Stimulated activated CD8-positive, alpha-beta memory T cell treated with anti-CD3 and anti-CD28 coated beads, Interleukin-4, amount 100 ng/mL, for 24 hours (primary cell): ENCODE measurements at regions not wholly inside any gene's neighbourhood (a gene's known extent, or its start where the extent isn't known, plus 50 kb on each side); places are given as distances from the start of the nearest gene placed in this dataset.

Experiments used
- DNase-seq: peaks from one replicate; pipeline ENCODE4 v3.0.0-alpha.2; 2020; ENCODE audit warnings: low read depth

DNA sequence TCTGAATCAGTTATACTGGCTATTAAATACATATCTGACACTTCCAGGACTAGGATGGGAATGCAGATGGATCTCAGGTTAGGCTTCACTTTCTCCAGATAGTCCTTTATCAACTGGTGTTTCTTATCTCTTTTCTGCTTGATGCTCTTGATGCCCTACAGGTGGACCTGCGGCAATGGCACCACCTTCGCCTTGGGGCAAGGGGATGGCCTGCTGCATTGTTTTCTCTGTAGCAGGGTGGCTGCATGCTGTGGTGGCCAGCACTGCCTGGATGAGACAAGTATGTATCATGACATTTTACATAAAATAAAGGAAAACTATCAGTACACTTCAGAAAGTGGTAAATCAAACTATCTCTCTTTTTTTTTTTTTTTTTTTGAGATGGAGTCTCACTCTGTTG lies 217.7 kb upstream of the ZP4 start:
- no peak for DNase-seq

DNA sequence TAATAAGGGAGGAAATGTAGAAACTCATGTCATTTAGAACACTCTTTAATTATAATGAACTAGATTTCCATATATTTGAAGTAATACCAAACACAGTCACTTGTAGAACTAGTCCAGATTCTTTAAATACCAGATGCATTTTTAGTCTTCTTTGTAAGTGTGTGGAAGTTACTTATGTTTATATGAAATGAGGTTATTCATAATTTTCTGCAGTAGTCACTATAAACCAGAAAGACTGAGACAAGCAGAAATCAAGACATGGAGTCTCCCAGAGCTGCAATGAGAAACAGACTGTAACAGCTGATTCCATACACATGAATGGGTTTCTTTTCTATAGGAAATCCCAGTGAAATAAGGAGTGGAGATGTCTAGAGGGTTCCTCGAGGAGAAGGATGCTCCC lies 216.6 kb upstream of the ZP4 start:
- DNase-seq = no peak

DNA sequence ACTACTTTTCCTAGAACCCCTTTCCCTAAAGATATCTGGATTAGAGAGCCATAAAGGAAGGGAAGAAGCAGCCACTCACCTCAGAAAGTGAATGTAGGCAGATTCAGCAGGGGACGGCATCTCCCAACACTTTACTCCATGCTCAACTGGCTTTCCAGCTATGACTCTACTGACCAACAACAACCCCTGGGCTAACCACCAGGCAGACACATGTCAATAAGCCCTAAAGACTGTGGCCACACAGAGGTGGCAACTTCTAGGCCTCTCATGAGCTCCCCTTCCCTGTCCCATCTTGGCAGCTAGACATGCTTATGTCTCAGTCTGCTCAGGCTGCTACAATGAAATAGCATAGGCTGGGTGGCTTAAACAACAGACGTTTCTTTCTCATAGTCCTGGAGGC lies 214.0 kb upstream of the ZP4 start:
- no peak for DNase-seq

DNA sequence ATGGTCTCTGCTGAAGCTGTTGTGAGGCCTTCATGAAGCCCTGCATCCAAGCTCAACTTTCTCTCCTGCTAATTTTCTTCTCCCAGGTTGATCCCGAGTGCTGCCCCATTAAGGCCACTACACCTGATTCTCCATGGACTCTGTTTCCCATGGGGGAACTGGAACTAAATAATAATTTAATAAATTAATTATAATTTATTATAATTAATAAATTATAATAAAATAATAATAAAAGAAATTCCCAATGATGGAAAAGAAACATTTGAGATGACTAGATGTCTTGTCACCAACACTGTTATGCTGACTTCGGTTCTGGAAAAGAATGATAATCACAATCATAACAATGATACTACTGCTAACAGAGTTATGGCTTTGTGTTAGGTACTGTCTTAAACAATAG lies 211.2 kb upstream of the ZP4 start:
- no peak for DNase-seq

DNA sequence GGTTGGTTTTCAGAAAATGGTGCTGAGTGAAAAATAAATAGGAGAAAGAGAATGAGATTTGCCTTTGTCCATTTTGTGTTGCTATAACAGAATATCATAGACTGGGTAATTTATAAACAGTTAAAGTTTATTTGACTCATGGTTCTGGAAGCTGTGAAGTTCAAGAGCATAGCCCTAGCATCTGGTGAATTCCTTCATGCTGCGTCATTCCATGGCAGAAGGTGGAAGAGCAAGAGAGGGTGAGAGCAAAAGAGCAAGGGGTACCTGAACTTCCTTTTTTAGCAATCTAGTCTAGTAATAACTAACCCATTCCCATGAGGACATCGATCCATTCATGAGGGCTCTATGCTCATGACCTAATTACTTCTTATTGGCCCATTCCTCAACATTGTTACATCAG lies 209.1 kb upstream of the ZP4 start:
- DNase-seq = no peak

DNA sequence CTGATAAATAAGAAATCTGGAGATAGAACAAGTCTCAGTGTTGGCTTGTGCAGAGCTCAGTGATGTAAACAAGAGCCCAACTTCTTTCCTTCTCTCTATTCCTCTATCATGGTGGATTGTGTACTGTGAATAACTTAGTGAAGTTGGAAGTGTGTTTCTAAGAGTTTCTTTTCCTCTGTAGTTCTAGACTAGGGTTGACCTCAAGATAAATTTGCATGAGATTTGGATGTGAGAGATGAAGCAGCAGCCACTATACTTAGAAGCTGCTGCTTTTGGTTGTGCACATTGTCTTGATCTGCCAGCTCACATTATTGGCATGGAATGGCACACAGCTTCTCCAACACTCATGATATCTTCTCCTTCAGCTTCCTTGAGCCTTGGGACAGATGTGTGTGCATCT lies 198.9 kb upstream of the ZP4 start:
- DNase-seq = no peak

DNA sequence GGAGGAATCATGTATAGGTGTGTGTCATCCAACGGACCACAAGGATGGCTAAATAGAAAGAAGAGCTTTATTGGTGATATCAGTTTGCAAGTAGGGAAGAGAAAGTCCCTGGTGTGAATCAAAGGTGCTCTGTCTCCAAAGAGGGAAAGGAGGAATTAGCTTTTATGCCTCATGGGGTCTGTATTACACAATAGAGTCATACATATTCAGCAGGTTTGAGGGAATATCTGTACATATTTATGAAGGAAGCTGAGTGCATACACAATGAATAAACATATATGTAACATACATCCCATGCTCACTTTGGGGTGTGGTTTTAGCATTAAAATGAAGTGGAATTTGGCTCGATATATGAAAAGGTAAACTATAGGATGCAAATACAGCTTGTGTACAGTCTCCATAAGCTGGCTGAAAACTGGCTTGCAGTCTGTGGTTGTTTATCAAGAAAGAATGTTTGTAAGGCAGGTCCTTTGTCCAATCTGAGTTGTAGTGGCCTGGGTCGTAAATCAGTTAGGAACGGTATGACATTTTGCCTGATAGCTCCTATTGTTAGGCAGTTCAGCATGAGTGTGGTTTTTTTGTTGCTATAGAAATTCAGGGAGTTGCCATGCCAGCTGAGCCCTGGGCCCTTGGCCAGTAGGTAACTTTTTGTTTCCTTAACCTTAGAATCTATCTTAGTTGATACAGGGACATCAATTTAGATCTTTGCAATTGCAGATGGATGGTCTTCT lies 198.0 kb upstream of the ZP4 start:
- no peak for DNase-seq

DNA sequence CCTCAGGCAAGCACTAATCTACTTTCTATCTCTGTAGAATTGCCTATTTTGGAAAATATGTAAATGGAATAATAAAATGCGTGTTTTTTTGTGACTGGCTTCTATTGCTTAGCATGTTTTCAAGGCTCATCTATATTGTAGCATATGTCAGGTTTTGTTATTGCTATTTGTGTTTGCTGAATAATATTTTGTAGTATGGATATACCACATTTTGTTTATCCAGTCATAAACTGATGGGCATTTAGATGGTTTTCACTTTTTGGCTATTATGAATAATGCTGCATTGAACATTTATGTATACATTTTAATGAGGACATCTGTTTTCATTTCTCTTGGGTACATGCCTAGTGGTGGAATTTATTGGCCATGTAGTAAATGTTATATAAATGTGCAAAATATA lies 183.3 kb upstream of the ZP4 start:
- no peak for DNase-seq

DNA sequence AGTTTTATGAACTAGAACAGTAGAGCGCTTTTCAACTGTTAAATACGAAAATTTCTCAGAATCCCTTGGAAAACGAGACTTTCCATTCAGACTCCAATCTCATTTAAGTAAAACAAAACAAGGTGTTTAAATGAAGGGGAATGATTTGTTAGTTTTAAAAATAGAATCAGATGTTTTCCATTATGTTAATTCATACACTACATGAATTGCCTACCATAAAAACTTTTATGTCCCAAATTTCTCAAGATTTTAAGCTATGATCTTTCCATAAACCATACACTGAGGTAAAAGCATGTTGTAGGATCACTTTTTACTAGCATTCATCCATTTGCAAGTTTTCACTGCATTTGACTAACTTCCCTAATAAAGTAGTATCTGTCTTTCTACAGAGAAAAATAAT lies 180.3 kb upstream of the ZP4 start:
- DNase-seq = no peak

DNA sequence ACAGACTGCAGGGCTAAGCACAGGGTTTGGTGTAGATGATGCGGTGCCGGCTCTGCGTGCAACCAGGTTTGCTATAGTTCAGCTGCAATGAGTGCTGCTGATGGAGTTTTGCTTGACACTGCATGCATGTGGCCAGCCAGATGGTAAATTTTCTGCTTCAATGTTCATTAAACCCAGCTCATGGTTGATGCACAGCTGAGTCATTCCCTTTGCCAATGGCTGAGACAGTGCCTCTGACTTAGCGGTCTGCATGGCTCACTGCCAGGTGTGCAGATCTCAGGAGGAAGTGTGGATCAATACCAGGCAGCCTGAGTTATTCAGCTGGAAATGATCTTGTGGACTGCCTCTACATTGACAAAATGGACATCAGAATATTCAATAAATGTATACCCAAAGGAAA lies 172.7 kb upstream of the ZP4 start:
- DNase-seq = no peak

DNA sequence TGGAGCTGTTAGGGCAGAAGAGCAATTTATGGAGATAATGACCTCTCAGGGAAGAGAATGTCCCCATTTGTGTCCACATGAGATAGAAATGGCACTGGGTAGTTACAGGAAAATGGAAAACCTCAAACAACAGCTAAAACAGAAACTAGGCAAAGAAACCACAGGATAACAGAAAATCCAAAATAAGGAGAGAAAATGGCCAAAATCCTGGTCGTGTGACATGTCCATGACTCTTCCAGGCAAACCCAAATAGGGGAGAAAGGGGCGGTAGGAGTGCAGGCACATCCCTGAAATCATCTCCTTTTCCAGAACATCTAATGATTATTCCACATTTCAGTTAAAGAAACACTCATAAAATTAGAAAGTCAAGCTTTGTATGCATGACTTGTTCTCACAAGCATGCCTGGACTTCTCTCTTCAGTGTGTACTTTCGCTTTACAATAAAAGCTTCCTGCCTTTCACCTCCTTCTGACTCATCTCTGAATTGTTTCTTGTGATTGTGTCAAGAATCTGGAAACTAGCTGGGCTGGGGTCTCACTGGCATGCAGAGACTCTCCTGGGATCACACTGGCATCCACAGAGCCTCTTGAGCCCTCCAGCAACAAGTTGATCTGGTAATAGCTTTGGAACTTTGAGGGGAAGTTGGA lies 171.4 kb upstream of the ZP4 start:
- DNase-seq = no peak

DNA sequence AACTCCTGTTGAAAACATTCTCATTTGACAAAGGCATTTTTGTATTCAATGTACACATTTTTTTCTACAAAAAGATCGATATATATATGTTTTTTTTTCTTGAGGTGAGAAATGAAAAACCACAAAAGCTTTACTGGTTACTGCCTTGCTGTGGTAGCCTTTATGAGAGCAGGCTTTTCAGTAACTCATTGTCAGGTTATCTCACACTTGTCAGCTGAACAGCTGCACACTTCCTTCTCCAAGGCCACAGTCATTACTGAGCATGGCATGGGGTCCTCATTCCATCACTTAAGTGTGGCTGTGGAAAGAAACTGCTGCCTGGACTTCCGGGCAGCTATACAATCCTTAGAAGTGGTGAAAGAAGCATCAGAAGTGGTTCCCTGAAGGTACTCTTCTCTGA lies 169.3 kb upstream of the ZP4 start:
- no peak for DNase-seq

DNA sequence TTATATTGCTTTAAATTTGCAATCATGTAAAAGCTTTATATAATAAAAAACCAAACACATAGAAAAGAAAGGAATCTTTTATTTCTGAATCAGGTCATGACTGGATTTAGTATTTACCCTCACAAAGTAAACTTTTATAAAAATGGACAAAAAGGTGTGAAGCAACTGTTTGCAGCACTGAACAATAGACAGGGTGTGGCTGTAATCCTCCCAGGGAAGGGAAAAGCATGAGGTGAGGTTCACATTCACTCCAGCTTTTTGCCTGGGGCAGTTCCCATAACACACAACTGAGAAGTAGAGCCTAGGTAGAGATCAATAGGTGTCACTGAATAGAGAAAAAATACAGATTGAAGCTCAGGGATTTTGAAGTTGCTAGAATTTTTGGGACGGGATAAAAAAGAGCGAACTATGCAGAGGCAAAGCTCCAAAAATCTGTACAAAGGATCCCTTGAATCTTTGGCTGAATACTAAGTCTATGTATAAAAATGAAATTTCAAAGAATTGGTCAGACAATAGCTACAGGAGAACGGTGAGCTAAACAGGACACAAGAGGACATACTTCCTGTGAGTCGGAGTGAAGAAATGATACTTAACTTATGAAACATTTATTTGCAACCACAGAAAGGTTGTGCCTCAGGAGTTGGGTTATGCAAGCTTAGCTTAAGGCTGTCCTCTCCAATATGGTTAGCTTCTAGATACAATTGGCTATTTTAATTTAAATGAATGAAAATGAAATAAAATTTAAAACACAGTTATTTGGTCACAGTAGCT lies 162.0 kb upstream of the ZP4 start:
- no peak for DNase-seq

DNA sequence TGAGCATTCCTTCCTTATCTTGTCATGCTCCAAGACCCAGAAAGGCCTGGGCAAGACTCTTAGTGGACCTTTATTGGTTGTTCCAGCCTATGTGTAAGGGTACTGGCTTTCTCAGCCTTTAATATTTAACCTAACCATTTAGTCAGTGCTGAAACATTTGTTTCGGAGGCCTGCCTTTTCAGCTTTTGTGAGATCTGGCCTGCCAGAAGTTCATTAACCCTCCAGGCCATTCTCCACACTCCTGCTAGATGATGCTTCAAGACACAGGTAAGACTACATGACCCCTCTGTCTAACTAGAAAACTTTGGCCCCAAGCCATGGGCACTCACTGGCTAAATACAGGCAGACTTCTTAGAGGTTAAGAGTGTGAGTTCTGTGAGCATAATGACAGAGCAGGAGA lies 138.4 kb upstream of the ZP4 start:
- no peak for DNase-seq

DNA sequence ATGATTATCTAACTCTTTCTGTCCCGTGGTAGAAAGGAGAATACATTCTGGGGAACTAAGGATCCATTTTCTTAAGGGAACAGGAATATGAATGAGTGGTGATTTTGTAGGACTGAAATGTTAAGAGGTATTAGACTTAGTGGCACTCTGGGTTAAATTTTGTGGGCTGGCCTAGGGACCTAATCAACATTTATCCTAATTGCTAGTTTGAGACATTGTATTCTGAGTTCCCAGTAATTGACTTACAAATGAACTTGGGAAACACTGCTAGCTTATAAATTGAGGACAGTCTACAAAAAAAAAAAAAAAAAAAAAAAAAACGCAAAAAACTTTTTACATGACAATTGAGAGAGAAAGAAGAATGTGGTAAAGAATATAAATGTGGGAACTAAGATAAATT lies 136.6 kb upstream of the ZP4 start:
- no peak for DNase-seq

DNA sequence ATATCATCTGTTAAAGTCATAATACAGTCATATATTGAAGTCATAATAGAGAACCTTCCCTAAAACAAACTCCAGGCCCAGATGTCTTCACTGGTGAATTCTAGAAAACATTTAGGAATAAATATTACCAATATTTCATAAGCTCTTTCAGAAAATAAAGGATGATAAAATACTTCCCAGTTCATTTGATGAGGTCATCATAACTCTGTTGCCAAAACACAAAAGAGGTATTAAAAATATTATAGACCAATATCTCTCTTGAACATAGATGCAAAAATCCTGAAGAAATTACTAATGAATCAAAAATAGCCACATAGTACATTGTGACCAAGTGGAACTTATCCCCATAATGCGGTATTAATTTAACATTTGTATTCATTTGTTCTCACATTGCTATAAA lies 132.4 kb upstream of the ZP4 start:
- no peak for DNase-seq

DNA sequence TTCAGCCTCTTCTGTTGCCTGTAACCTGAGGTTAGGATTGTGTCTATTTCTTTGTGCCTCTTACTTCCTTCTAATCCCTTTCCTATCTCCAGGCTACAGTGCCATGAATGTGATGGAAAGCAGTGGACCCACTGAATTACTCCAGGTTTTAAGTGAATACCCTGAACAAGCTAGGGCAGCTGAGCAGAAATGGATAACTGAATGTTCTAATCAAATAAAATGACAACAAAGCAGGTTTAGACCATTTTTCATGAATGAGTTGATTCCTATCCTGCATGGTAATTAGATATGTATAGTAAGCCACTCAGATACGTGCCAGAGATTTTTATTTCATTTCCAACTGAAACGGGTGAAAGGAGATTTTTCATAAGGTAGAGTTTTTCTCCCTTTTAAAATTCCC lies 127.5 kb upstream of the ZP4 start:
- no peak for DNase-seq

DNA sequence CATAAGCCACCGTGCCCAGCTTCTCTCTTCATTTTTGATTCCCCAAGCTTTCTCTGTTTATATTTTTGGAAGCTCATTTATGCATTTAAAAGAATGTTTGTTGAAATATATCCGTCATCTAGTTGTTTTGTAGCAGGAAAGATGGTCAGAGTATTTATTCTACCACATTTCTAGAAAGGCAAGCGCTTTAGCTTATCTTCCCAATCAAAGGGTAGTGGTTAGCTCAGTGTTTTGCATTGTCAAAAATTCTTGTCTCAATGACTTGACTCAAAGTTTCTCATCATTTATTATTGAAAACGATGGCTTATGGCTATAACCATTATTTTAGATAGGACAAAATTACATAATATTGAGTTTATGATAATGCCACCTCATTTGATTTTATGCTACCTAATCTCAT lies 116.1 kb upstream of the ZP4 start:
- DNase-seq = no peak

DNA sequence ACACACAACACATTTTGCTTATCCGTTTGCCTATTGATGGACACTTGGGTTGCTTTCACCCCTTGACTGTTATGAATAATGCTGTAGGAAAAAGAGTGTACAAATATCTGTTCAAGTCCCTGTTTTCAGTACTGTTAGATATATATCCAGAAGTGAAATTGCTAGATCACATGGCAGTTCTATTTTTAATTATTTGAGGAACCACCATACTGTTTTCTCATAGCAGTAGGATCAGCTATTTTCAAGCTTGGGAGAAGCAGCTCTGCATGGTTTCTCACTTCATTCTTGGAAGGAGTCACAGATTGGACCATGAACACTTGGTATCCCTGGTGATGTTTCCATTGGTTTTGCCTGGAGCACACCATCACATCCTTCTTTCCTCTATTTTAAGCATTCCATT lies 114.4 kb upstream of the ZP4 start:
- no peak for DNase-seq

DNA sequence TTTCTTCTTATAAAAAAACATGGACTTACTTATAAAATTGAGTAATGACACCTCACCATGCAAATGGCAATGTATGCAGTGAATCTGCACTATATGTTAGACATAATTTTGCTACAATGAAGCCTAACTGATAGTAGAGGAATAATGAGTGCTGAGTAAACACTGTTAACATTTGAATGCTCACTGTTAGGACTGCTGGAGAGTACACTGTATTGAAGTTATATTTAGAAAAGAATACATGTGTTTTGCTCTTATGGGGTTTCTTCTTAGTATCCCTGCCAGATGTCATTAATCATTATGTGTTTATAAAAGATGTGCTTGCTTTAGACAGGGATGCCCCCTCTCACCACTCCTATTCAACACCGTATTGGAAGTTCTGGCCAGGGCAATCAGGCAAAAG lies 111.1 kb upstream of the ZP4 start:
- no peak for DNase-seq

DNA sequence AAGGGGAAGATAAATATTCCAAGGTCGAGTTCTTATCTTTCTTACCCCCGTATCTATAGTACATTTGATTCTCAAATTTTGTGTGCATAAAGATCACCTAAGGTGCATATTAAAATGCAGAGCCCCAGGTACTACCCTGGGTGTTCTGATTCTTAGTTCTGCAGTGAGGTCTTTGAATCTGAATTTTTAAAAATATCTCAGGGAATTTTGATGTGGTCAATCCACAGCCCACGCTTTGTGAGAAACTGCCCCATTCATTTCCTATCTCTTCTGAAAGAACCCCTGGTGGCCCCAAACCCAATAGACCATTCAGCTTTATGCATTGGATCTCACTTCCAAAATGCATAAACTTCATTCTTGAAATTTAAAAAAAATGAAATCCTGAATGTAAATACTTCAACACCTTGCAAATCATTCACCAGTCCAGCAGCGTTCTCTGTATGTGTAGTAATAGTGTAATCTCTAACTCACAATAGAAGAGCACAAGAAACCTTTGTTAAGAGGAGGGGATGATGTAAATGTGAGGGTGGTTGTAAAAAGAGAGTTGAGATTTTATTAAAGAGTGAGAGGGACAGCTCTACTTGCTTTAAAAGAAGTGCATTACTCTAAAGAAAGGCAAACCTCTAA lies 108.8 kb upstream of the ZP4 start:
- no peak for DNase-seq

DNA sequence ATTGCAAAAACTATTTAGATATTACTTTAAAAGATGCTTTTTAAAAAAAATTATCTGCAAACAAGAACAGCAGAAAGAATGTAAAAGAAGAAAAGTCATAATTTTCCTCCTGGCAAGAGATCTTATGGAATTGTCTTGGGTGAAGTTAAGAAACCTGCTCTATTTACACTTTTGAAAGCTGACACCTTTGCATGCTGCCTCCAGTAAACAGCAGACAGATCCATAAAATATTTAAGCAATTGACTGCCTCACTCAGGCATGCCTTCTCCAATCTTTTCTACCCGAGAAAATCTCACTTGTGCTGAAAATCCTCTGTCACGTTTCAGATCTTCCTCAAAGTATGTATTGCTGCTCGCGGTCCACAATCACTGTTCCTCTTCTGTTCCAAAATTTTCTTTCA lies 107.9 kb upstream of the ZP4 start:
- DNase-seq = no peak

DNA sequence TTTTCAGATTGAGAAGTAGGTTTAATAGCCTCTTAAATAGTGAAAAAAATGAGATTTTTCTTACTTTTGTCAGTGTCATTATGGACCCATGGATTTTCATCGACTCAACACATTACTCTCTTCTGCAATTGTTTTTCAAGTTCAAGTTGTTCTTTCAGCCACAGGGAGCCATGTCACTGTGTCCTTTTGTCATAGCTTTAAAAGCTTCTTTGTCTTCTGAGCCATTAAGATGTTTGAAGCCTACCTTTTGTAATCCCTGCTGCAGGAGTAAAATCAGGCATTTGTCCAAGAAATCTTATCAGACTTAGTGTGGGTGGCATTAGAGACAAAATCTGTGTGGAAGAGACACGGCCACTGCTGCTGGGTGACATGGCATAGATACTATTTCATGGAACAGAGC lies 92.8 kb upstream of the ZP4 start:
- DNase-seq = no peak
